ENCODE measurements at regions not wholly inside any gene's neighbourhood (a gene's known extent, or its start where the extent isn't known, plus 50 kb on each side); places are given as distances from the start of the nearest gene placed in this dataset.

- no peak for TF ChIP-seq EZH2 (IDR thresholded peaks at IDR 0.05; ENCODE audit: borderline replicate concordance, insufficient read depth, low read depth, low read length, poor library complexity, severe bottlenecking)
- TF ChIP-seq, protein P1, sequence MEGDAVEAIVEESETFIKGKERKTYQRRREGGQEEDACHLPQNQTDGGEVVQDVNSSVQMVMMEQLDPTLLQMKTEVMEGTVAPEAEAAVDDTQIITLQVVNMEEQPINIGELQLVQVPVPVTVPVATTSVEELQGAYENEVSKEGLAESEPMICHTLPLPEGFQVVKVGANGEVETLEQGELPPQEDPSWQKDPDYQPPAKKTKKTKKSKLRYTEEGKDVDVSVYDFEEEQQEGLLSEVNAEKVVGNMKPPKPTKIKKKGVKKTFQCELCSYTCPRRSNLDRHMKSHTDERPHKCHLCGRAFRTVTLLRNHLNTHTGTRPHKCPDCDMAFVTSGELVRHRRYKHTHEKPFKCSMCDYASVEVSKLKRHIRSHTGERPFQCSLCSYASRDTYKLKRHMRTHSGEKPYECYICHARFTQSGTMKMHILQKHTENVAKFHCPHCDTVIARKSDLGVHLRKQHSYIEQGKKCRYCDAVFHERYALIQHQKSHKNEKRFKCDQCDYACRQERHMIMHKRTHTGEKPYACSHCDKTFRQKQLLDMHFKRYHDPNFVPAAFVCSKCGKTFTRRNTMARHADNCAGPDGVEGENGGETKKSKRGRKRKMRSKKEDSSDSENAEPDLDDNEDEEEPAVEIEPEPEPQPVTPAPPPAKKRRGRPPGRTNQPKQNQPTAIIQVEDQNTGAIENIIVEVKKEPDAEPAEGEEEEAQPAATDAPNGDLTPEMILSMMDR (IDR thresholded peaks at IDR 0.05) = no peak
These were observed 156.4 kb upstream of the CARMIL1 start for GRCh38 chr6:25122622-25123237.
